ENCODE measurements at regions not wholly inside any gene's neighbourhood (a gene's known extent, or its start where the extent isn't known, plus 50 kb on each side); places are given as distances from the start of the nearest gene placed in this dataset.

DNA sequence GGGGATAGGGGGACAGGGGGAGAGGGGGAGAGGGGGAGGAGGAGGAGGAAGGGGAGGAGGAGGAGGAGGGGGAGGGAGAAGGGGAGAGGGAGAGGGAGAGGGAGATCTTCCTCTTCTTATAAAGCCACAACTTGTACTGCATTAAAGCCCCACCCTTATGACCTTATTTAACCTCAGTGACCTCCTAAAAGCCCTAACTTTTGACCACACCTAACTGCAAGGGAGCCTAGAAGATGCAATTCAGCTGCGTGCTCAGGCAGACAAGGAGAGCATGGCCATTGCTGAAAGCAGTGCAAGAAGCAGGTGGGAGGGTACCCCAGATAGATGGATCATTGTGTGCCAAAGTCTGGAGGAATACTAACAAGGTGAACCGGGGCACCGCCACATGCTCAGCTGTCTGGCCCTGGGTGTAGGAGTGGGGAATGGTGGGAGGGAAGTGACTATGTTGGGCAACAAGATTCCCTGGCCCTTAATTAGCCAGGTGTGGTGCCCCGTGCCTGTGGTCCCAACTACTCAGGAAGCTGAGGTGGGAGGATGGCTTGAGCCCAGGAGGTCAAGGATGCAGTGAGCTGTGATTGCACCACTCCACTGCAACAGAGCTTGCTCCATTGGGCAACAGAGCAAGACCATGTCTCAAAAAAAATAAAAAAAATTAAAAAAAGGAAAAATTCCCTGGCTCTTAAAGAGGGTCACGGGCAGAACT is 125.4 kb upstream of the BOD1 start:
- DNase-seq (ENCODE audit: low read depth in 2 of 2), result no peak

DNA sequence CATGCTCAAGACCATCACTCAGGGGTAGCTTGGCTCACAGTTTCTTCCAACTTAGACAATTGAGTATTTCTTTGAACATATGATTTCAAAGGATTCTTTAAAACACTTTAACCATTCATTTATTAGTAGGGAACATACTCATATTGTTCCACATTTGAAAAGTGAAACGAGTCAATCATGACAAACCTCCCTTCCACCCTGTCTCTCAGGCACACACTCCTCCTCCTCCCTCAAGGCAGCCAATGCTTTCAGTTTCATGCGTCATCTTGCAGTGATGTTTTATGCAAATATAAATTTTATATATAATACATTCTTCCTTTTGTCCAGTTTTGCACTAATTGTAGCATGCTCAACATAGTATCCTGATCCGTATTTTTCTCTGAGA is 126.0 kb upstream of the BOD1 start:
- no peak for DNase-seq (ENCODE audit: low read depth in 2 of 2)

DNA sequence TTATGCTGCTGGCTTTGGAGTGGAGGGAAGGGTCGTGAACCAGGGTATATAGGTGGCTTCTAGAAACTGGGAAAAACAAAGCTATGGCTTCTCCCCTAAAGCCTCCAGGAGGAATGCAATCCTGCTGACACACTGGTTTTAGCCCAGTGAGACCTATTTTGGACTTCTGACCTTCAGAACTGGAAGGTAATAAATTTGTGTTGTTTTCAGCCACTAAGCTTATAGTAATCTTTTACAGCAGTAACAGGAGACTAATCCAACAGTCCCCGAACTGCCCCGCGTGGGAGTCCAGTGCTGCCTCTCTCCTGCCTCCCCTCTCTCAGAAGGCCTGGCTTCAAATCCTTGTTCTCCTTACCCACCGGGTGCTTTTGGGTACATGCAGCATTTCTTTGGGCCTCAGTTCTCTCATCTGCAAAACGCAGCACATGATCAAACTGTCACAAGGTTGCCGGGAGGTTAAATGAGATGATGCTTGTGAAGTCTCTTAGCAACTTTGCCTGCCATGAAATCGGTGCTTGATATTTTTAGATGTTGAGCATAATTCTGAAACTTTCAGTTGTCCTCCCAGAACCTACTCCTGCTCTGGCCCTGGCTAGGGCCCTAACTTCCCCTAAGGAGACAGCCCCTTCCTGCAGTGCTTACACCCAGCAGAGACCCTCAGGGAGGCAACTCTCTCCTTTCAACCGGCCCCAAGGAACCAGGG is 127.3 kb upstream of the BOD1 start:
- no peak for DNase-seq (ENCODE audit: low read depth in 2 of 2)

DNA sequence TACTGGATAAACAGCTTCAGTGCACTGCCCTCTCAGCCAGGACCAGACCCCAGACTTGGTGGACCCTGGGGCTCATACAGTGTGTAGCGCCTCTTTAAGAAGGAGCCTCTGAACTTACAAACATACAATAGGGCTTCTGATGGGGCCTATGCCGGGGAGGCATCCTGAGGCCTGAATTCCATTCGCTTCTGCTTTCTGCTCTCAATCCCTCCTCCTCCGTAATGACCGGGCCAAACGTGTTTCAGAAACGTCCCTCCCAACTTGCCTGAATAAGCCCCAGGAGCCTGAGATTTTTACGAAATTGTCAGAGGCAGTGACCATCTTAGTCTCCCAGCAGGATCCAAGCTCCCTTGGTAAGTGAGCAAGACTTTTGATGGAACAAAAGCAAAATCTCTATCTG is 128.1 kb upstream of the BOD1 start:
- no peak for DNase-seq (ENCODE audit: low read depth in 2 of 2)

DNA sequence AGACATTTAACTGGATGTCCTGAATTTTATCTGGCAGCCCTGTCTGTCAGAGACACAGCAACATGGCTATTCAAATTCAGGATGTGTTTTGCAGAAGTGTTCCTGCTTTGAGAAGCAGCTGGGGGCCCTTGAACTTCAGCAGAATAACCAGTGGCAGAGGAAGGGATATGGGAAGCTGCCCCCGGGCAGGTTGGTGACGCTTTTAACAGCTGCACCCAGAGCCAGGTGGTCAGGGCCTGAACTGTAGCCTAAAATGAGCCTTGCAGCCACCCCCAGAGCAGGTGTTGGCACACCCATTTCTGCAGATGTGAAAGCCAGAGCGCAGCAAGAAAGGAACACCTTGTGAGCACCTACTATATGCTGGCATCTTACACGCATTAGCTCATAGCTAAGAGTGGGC is 128.7 kb upstream of the BOD1 start:
- no peak for DNase-seq (ENCODE audit: low read depth in 2 of 2)

DNA sequence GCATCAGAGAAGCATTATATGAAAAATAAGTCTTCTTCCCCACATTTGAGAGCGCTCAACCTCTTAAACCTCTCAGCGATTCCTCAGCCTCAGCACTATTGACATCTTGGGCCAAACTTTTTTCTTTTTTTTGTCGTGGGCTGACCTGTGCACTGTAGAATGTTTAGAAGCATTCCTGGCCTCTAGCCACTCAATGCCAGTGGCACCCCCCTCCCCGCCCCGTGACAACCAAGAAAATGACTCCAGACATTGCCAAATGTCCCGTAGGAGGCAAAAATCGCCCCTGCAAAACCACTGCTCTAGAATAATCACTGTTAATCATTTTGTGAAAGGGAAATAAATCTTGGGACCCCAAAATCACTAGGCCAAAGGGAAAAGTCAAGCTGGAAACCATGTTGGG is 129.1 kb upstream of the BOD1 start:
- no peak for DNase-seq (ENCODE audit: low read depth in 2 of 2)

DNA sequence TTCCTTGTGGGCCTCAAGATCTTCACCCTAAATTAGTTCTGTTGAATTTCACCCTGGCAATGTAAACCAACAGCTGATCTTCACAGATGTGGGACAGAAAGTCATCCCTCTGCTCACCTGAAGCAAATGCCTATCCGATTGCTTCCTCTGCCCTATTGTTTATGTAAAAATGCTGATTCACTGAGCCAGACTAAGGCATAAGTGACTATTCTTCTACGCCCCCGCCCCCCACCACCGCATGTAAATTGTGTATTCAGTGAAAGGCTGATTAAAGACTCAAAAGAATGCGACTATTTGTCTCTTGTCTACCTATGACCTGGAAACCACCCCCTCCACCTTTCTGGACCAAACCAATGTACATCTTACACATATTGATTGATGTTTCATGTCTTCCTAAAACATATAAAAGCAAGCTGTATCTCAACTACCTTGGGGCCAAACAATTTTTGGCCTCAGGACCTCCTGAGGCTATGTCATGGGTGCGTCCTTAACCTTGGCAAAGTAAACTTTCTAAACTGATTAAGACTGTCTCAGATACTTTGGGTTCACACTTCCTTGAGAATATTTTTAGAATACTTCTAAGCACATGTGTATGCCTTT is 129.7 kb upstream of the BOD1 start:
- DNase-seq (ENCODE audit: low read depth in 2 of 2), result no peak

DNA sequence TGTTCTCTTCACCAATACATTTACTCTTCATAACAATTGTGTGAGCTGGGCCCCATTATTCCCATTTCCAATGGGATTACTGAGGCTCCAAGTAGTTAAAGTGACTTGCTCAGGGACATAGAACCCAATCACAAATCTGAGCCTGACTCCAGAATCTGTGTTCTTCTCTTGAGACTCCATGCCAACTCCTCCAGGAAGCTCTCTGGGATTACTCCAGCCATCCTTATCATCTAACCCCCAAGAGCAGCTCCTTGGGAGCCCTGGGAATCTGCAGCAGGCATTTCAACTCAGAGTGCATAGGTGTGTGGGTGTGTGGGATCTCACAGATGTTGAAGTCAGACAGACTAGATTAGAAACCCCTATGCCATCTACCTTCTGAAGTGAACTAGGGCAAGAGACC is 131.4 kb upstream of the BOD1 start:
- DNase-seq (ENCODE audit: low read depth in 2 of 2), result no peak

DNA sequence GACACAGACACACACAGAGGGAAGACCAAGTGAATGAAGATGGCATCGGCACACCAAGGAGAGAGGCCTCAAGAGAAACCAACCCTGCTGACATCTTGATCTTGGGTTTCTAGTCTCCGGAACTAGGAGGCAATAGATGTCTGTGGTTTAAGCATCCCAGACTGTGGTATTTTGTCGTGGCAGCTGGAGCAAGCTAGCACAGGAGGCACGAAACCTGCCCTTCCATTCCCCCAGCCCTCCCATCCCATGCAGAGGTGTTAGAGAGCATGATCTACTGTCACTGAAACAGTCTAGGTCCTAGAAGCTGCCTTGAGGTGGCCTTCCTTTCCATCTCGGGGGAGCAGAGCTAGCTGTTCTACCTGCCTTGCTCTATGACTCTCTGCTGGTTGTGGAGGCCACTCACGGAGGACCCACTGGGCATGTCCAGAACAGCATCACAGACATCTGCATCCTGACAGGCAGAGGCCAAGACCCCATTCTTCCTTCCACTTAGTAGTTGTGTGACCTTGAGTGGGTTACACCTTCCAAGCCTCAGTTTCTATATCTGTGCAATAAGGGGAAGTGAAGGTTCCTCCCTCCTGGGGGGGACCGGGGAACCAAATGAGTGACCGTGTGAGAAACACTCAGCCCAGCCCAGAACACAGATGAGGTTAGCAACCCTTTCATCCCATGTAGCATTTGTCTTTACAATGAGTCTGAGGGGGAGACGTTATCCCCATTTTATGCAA is 134.3 kb upstream of the BOD1 start:
- DNase-seq (ENCODE audit: low read depth in 2 of 2), result no peak

DNA sequence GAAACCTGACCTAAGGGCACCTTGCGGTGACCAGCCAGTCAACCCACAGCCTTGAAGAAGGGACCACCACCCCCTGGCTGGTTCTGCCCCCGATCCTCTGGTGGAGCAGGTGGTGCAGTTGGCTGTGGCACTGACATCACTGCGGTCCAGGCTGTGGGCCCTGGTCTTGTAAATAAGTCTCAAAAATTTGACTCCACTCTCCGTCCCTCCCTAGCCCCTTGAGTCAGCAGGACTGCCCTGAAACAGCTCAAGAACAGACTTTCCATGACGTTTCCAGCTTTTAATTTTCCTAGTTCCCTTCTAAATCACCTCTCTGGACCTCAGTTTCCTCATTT is 134.8 kb upstream of the BOD1 start:
- no peak for DNase-seq (ENCODE audit: low read depth in 2 of 2)

DNA sequence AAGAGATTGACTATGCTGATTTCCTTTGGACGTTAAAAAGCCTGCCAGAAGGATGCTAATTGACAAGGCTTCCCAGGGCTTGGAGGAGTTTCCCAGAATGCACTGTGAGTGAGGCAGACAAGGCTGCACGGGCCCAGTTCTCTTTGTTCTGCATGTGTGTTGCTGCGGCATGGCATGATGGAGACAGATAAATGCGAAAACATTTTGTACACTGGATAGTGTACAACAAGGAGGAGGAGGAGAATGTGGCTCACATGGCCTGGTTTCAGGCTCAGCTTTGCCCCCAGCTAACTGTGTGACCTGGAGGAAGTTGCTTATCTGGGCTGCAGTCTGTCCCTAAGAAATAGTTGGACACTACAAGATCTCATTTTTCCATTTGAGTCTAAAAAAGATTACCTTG is 135.5 kb upstream of the CPEB4 start:
- no peak for DNase-seq (ENCODE audit: low read depth in 2 of 2)

DNA sequence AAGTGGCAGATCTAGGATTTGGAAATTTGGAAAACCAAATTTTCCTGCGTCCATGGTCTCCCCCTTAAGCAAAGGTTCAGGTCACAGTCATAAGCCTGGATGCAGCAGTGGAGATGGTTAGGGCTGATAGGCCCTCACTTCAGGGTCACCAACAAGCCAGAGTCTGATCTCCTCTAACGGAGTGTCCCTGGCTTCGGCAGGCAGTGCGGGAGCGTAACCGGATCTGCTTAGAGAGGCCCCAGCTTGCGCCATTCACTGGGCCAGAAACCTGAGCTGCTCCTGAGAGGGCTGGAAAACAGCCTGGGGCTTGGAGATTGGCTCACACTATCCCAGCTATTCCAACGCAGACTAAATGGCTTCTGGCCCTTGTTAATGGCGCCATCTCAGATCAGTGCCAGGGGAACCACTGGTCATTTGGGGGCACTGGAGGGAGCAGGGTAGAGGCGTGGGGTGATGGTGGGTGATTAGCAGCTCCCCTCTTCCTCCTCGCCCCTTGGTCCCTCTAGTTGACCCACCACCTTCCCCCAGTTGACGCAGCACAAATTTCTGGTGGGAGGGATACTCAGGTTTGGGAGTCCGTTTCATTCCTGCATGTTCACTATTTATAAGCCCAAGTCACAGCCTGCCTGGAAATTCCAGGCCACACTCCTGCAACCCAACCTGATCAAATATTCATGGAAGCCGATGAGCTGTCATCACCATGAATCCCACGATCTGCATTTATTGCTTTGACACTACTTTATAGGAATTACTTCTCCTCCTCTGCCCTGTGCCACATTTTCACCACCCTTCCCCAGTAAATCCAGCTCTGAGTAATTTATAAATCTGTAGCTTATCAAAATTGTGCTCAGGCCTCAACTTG is 134.6 kb upstream of the CPEB4 start:
- DNase-seq (ENCODE audit: low read depth in 2 of 2), result no peak

DNA sequence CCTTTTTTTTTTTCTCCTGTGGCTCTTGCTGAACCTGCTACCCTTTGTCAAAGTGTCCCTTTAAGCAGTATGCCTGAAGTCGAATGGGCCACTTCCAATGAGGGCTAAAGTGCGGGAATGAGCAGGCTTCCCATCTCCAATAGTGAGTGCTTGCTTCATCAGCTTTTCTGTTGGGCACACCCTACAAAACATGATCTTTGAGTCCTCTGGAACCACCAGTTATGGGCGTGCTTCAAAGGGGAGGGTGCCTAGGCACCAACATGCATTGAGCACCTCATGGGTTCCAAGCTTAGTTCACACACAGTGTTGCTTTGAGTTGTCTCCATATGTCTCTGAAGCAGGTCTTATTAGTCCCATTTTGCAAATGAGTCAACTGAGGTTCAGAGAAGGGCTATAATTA is 132.8 kb upstream of the CPEB4 start:
- no peak for DNase-seq (ENCODE audit: low read depth in 2 of 2)

DNA sequence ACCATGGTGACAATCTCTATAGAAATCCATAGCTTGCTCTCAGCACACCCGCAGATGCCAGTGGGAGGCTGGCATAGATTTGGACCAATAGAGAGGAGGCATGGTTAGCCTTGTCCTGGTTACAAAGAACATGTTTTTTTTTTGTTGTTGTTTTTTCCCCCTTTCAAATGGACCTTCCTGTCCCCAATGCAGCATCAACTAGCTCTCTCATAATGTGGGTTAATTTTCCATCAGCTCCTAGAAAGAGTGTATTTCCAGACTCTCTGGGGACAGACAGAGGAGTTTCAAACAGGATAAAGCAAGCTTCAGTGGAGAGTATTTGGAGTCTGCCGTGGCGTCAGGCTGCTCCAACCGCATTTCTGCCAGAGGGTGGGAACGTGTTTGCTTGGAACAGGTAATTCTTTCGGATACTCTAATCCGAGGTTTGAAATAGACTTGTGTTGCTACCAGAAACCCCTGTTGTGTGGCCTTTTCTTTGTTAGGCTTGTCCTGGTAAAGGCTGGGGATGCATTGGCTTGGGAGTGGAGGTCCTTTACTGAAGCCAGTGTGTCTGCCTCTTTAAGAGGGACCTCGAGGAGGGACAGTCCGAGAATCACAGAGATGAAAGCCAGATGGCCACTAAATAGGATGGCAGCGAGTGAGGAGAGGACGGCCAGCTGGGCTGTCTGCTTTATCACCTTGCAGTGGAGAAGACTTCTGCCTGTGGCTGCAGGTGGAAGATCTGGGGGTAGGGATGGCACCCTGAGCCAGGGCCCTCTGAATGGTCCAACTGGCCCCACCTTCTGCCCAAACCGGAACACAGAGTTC is 130.5 kb upstream of the CPEB4 start:
- no peak for DNase-seq (ENCODE audit: low read depth in 2 of 2)

DNA sequence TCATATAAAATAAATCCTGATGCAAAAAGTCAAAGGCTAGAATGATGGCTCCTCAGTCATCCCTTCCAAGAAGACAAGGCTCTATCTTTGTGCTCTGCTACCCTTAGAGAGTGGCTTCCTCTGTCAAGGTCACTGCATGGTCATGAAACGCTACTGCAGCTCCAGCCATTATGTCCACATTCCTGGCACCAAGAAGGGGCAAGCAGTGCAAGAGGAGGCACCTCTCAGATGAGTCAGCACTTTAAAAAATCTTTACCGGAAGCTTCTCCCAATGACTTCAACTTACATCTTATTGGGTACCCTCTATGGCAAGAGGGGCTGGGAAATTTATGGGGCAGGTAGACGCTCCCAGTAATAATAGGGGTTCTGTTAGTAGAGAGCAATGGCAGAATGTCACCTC is 129.5 kb upstream of the CPEB4 start:
- no peak for DNase-seq (ENCODE audit: low read depth in 2 of 2)

DNA sequence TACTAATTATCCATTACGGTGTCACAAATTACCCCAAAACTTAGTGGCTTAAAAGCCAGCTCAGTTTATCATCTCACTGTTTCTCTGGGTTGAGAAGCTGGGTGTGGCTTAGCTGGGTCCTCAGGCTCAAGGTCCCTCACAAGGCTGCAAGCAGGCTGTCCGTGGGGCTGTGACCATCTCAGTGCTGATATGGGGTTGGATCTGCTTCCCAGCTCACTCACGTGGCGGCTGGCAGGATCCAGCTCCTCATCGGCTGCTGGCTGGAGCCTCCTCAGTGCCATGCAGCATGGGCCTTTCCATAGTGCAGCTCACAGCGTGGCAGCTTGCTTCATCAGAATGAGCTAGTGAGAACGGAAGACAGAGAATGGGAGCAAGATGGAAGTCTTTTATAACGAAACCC is 128.5 kb upstream of the CPEB4 start:
- DNase-seq (ENCODE audit: low read depth in 2 of 2), result no peak

DNA sequence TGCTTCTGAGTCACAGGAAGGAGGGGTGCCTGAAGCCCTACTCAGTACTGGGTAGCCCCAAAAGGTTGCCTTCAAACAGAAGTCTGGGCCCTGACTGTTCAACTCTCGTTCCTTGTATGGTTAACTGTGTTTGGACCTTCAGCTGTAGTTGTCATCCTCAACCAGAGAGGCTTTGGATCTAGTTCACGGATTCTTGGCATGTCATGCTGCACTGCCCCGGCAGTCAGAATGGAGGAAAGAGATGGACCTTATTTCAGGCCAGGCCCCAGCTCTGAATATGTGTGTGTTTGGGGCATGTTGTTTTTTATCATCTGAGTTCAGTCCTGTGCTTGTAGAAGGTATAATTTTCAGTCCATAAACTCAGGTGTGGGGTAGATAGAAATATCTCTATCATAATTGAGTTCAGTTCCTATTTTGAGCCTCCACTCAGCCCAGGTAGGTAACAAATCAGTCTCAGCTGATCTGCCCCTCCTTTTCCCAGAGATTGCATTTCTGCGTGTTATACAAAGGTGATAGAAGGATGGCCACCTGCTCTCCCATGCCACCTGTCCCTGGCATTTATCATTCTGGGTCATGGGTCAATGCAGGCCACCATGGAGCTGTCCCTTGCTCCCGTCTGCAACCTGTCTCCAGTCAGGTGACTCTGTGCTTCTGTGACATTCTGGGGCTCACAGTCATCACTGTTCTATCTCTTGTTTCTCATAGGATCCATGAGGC is 127.5 kb upstream of the CPEB4 start:
- no peak for DNase-seq (ENCODE audit: low read depth in 2 of 2)

DNA sequence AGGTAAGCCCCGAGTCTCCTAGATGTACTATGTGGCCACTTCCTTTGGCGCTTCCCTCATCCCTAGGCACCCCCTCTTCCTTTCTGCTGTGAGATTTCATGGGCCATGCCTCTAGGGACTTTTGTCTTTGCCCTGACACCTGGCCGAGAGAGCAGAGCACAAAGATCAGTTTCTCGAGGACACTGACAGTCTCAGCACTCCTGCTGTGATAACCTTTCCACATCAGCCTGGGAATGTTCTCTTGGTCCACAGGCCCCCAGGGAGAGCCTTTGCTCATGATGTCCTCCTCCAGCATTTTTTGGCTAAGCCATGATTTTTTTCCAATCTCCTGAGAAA is 127.0 kb upstream of the CPEB4 start:
- DNase-seq (ENCODE audit: low read depth in 2 of 2), result no peak

DNA sequence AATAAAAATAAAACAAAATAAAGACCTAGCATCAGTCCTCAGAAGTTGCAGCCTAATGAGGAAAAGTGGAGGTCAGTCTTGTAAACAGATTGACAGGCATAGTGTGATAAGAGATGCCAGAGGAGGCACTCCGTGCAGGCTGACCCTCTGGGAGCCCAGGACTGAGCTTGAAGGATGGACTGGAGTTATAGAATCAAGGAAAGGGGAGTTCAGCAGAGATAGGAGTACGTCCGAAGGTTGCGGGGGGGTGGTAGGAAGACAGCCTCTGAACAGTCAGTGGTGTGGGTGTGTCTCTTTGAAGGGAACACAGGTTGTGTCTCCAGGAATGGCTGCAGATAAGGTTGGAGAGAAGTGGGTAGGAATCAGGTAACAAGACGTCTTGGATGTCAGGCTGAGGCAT is 126.1 kb upstream of the CPEB4 start:
- DNase-seq (ENCODE audit: low read depth in 2 of 2), result no peak

DNA sequence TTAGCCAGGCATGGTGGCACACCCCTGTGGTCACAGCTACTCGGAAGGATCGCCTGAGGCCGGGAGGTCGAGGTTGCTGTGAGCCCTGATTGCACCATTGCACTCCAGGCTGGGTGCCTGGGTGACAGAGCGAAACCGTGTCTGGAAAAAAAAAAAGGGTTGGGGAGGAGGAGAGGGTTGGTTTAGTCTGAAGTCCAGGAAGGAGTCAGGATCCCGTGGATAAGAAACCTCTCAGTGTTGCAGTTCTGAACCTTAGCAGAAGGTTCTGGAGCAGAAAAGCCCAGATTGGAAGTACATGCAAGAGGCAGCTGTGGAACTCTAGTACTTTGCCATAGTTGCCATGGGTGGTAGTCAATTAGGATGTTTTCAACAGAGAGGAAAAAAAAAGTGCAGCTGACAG is 125.2 kb upstream of the CPEB4 start:
- DNase-seq (ENCODE audit: low read depth in 2 of 2), result no peak

DNA sequence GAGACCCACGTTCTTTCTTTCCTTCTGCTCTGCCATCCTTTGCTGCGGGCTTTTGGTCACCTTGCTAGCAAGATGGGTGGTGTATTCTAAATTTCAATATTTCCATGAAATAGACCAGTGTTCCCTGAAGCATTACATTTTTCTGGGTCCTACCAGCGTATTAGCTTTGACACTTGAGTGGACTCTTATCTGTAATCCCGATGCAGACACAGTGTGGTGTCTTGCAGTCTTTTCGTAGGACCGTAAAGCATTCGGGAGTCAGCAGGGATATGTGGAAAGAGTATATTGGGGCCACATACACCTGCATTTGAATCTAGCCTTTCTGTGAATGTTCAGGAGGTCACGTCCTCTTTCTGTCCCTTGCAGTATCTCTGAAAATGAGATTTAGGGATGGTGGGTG is 124.7 kb upstream of the CPEB4 start:
- no peak for DNase-seq (ENCODE audit: low read depth in 2 of 2)

Data from stimulated activated CD4-positive, alpha-beta T cell treated with anti-CD3 and anti-CD28 coated beads, Interleukin-15, amount 100 ng/mL, for 48 hours (primary cell).